Tibial nerve (tissue), 4 donors: ENCODE measurements at regions not wholly inside any gene's neighbourhood (a gene's known extent, or its start where the extent isn't known, plus 50 kb on each side); places are given as distances from the start of the nearest gene placed in this dataset.

ENCODE experiments used
- DNase-seq, 2 donors: peaks; one replicate each; pipeline ENCODE4 v3.0.0-alpha.2; 2019; ENCODE audit warnings: low spot score in 2 of 2
- H3K27ac ChIP-seq, 4 donors: fragments of 200-600 bp; sonication (generic) in 3 of 4; one replicate each; pipeline ENCODE4 v1.5.1; 2017 to 2019; ENCODE audit warnings: mild to moderate bottlenecking in 1 of 4
- H3K27me3 ChIP-seq, 2 donors: fragments of 200-600 bp; sonication (generic) in 1 of 2; one replicate each; pipeline versions ENCODE4 v1.5.1 to v1.6.0; 2017 to 2019
- H3K36me3 ChIP-seq, 3 donors: fragments of 200-600 bp; sonication (generic); one replicate each; pipeline ENCODE4 v1.5.1; 2018 to 2019
- H3K4me1 ChIP-seq, 4 donors: fragments of 200-600 bp; sonication (generic) in 3 of 4; one replicate each; pipeline ENCODE4 v1.5.1; 2017 to 2019
- H3K4me3 ChIP-seq, 4 donors: fragments of 200-600 bp; sonication (generic) in 3 of 4; one replicate each; pipeline ENCODE4 v1.5.1; 2017 to 2019; ENCODE audit warnings: mild to moderate bottlenecking in 1 of 4, moderate library complexity in 1 of 4
- H3K9me3 ChIP-seq, 4 donors: fragments of 200-600 bp; sonication (generic) in 3 of 4; one replicate each; pipeline ENCODE4 v1.5.1; 2017 to 2019
- CTCF ChIP-seq, 5 experiments: fragments of 200-600 bp in 3 of 5; fragments of 450-650 bp in 2 of 5; sonication (generic) in 3 of 5; IDR thresholded peaks; one replicate each; pipeline ENCODE4 v1.5.1; 2016 to 2019; ENCODE audit warnings: antibody characterized with exemption in 5 of 5, mild to moderate bottlenecking in 3 of 5, moderate library complexity in 2 of 5
- EP300 ChIP-seq, 2 donors: sonication (generic); formaldehyde crosslinking; IDR thresholded peaks; one replicate each; pipeline ENCODE4 v1.6.1; 2017; ENCODE audit warnings: antibody characterized with exemption in 2 of 2, mild to moderate bottlenecking in 1 of 2
- POLR2A ChIP-seq, 2 donors: fragments of 450-650 bp; IDR thresholded peaks; one replicate each; pipeline ENCODE4 v1.6.1; 2017; ENCODE audit warnings: antibody characterized with exemption in 2 of 2, mild to moderate bottlenecking in 2 of 2, moderate library complexity in 2 of 2
- WGBS, 2 donors: methylation state at CpG; one replicate each; pipeline ENCODE4 v1.1.5; 2018; 5-methylcytosine and 5-hydroxymethylcytosine counted together

GRCh38 chr14:26992403-26993115 is 394.7 kb upstream of the NOVA1 start:
- TF ChIP-seq POLR2A (IDR thresholded peaks at IDR 0.05) (no peak), EP300 (IDR thresholded peaks at IDR 0.05) (no peak), CTCF (IDR thresholded peaks at IDR 0.05) (no peak)
- Histone ChIP-seq H3K27ac (no peak overlapping the region), H3K36me3 (no peaks in the 10 kb centered on the region), H3K9me3 (no peaks in the 10 kb centered on the region), H3K27me3 (no peaks in the 10 kb centered on the region), H3K4me1 (no peaks in the 10 kb centered on the region), H3K4me3 (no peak overlapping the region)
- no peak for DNase-seq
- WGBS, 2 donors, result 79 to 83% methylated on average over 3 of the region's 3 CpGs

- WGBS, 2 donors, result 2 to 19% methylated on average over 2 of the region's 2 CpGs
- Histone ChIP-seq H3K27me3 (no peaks in the 10 kb centered on the region), H3K36me3 (no peaks in the 10 kb centered on the region), H3K27ac (no peak overlapping the region), H3K4me3 (no peak overlapping the region), H3K4me1 (no peaks in the 10 kb centered on the region), H3K9me3 (no peaks in the 10 kb centered on the region)
- TF ChIP-seq CTCF (IDR thresholded peaks at IDR 0.05) (no peak), POLR2A (IDR thresholded peaks at IDR 0.05) (no peak), EP300 (IDR thresholded peaks at IDR 0.05) (no peak)
- no peak for DNase-seq
Observed at GRCh38 chr14:26993556-26993955, 395.7 kb upstream of the NOVA1 start.

- H3K27me3 ChIP-seq, result no peaks in the 10 kb centered on the region
- H3K9me3 ChIP-seq, result no peaks in the 10 kb centered on the region
- no peak for TF ChIP-seq CTCF (IDR thresholded peaks at IDR 0.05)
- no peak for TF ChIP-seq EP300 (IDR thresholded peaks at IDR 0.05)
- no peak for TF ChIP-seq POLR2A (IDR thresholded peaks at IDR 0.05)
- no peaks in the 10 kb centered on the region for H3K4me1 ChIP-seq
- no peaks in the 10 kb centered on the region for H3K36me3 ChIP-seq
- DNase-seq, result no peak
- H3K4me3 ChIP-seq, result no peak overlapping the region
- no peak overlapping the region for H3K27ac ChIP-seq
Observed at GRCh38 chr14:26995301-26995700, 397.5 kb upstream of the NOVA1 start.

GRCh38 chr14:26996246-26996645 is 398.4 kb upstream of the NOVA1 start:
- no peak overlapping the region for H3K4me3 ChIP-seq
- no peaks in the 10 kb centered on the region for H3K4me1 ChIP-seq
- no peaks in the 10 kb centered on the region for H3K27me3 ChIP-seq
- no peaks in the 10 kb centered on the region for H3K36me3 ChIP-seq
- no peak overlapping the region for H3K27ac ChIP-seq
- 39 to 58% methylated on average over 2 of the region's 2 CpGs for WGBS, 2 donors
- no peak for DNase-seq
- no peaks in the 10 kb centered on the region for H3K9me3 ChIP-seq
- no peak for TF ChIP-seq CTCF (IDR thresholded peaks at IDR 0.05)
- no peak for TF ChIP-seq POLR2A (IDR thresholded peaks at IDR 0.05)
- no peak for TF ChIP-seq EP300 (IDR thresholded peaks at IDR 0.05)

- WGBS, 2 donors, result 95 to 97% methylated on average over 2 of the region's 2 CpGs
- Histone ChIP-seq H3K36me3 (no peaks in the 10 kb centered on the region), H3K9me3 (no peaks in the 10 kb centered on the region), H3K27me3 (no peaks in the 10 kb centered on the region), H3K4me1 (no peaks in the 10 kb centered on the region), H3K27ac (no peak overlapping the region), H3K4me3 (no peak overlapping the region)
- TF ChIP-seq EP300 (IDR thresholded peaks at IDR 0.05), result no peak
- TF ChIP-seq CTCF (IDR thresholded peaks at IDR 0.05), result no peak
- TF ChIP-seq POLR2A (IDR thresholded peaks at IDR 0.05), result no peak
- no peak for DNase-seq
Observed at GRCh38 chr14:27002179-27002578, 404.3 kb upstream of the NOVA1 start.
